ENCODE measurements at regions not wholly inside any gene's neighbourhood (a gene's known extent, or its start where the extent isn't known, plus 50 kb on each side); places are given as distances from the start of the nearest gene placed in this dataset.
A peak's percentile ranks its signal among the peaks of the same experiment; 100 is the strongest.

- no peak overlapping the region for H3K27ac ChIP-seq
- no peak for ATAC-seq
- H3K27me3 ChIP-seq: no peaks in the 10 kb centered on the region
- intact Hi-C loops (cut with DNase I): no loop called here
- no peaks in the 10 kb centered on the region for H3K36me3 ChIP-seq
- H3K4me1 ChIP-seq: no peaks in the 10 kb centered on the region
- 82% methylated on average over 4 of the region's 4 CpGs for WGBS (ENCODE audit: insufficient coverage, low coverage, low lambda C conversion rate, missing lambda C conversion rate)
- TF ChIP-seq POLR2A (IDR thresholded peaks at IDR 0.05): no peak
- no peak for TF ChIP-seq CTCF (IDR thresholded peaks at IDR 0.05)
- H3K4me3 ChIP-seq: no peak overlapping the region
- no peaks in the 10 kb centered on the region for H3K9me3 ChIP-seq
- DNase-seq: no peak
Measured at GRCh38 chr11:35085531-35086165, 53.3 kb upstream of the CD44 start.

- Histone ChIP-seq H3K9me3 (no peaks in the 10 kb centered on the region), H3K27ac (no peak overlapping the region), H3K27me3 (no peaks in the 10 kb centered on the region), H3K36me3 (no peaks in the 10 kb centered on the region), H3K4me3 (no peak overlapping the region), H3K4me1 (no peaks in the 10 kb centered on the region)
- 17% methylated on average over 1 of the region's 1 CpG for WGBS (ENCODE audit: insufficient coverage, low coverage, low lambda C conversion rate, missing lambda C conversion rate)
- ATAC-seq: peak in 3 of 4 donors; percentile 33 to 38 (median 33)
- no peak for DNase-seq
- intact Hi-C loops (cut with DNase I): no loop called here
- no peak for TF ChIP-seq CTCF (IDR thresholded peaks at IDR 0.05)
- no peak for TF ChIP-seq POLR2A (IDR thresholded peaks at IDR 0.05)
Measured at GRCh38 chr11:35087648-35088047, 51.3 kb upstream of the CD44 start.

GRCh38 chr11:35088226-35088625 is 50.7 kb upstream of the CD44 start:
- Histone ChIP-seq H3K27ac (no peak overlapping the region), H3K36me3 (no peaks in the 10 kb centered on the region), H3K4me1 (no peaks in the 10 kb centered on the region), H3K9me3 (no peaks in the 10 kb centered on the region), H3K4me3 (no peak overlapping the region), H3K27me3 (no peaks in the 10 kb centered on the region)
- DNase-seq: no peak
- TF ChIP-seq POLR2A (IDR thresholded peaks at IDR 0.05): no peak
- TF ChIP-seq CTCF (IDR thresholded peaks at IDR 0.05): no peak
- intact Hi-C loops (cut with DNase I): no loop called here
- 75% methylated on average over 2 of the region's 2 CpGs for WGBS (ENCODE audit: insufficient coverage, low coverage, low lambda C conversion rate, missing lambda C conversion rate)
- no peak for ATAC-seq

- 91% methylated on average over 4 of the region's 4 CpGs for WGBS (ENCODE audit: insufficient coverage, low coverage, low lambda C conversion rate, missing lambda C conversion rate)
- no peaks in the 10 kb centered on the region for H3K4me1 ChIP-seq
- intact Hi-C loops (cut with DNase I): no loop called here
- H3K27ac ChIP-seq: no peak overlapping the region
- ATAC-seq: no peak
- H3K27me3 ChIP-seq: no peaks in the 10 kb centered on the region
- H3K9me3 ChIP-seq: no peaks in the 10 kb centered on the region
- no peaks in the 10 kb centered on the region for H3K36me3 ChIP-seq
- no peak overlapping the region for H3K4me3 ChIP-seq
- no peak for TF ChIP-seq CTCF (IDR thresholded peaks at IDR 0.05)
- no peak for TF ChIP-seq POLR2A (IDR thresholded peaks at IDR 0.05)
- DNase-seq: no peak
Measured at GRCh38 chr11:35088676-35089075, 50.3 kb upstream of the CD44 start.

All from right lobe of liver (tissue), 6 donors.